ENCODE measurements at regions not wholly inside any gene's neighbourhood (a gene's known extent, or its start where the extent isn't known, plus 50 kb on each side); places are given as distances from the start of the nearest gene placed in this dataset.

- ATAC-seq (no peak), DNase-seq (no peak)
- intact Hi-C loops (cut with DNase I), result no loop called here
Measured at GRCh38 chr10:28777911-28778310, 100.6 kb downstream of the BAMBI start.

GRCh38 chr10:28778524-28778923, 101.2 kb downstream of the BAMBI start:
- ATAC-seq (peak in 1 of 2 donors; percentile 67), DNase-seq (no peak)
- intact Hi-C loops (cut with DNase I), result no loop called here

GRCh38 chr10:28781296-28781695, 104.0 kb downstream of the BAMBI start:
- DNase-seq, result no peak
- ATAC-seq, result no peak
- intact Hi-C loops (cut with DNase I), result no loop called here

- ATAC-seq (no peak), DNase-seq (no peak)
- intact Hi-C loops (cut with DNase I), result no loop called here
Measured at GRCh38 chr10:28783087-28783486, 105.8 kb downstream of the BAMBI start.

- ATAC-seq, result no peak
- intact Hi-C loops (cut with DNase I), result no loop called here
- no peak for DNase-seq
Measured at GRCh38 chr10:28785018-28785417, 107.7 kb downstream of the BAMBI start.

GRCh38 chr10:28788252-28788651, 110.9 kb downstream of the BAMBI start:
- intact Hi-C loops (cut with DNase I), result no loop called here
- ATAC-seq (no peak), DNase-seq (no peak)

GRCh38 chr10:28788762-28789161, 111.4 kb downstream of the BAMBI start:
- ATAC-seq, result no peak
- intact Hi-C loops (cut with DNase I), result no loop called here
- DNase-seq, result no peak

GRCh38 chr10:28790146-28790545, 112.8 kb downstream of the BAMBI start:
- intact Hi-C loops (cut with DNase I), result no loop called here
- ATAC-seq (peak in 1 of 2 donors; percentile 58), DNase-seq (no peak)

GRCh38 chr10:28793482-28793881, 116.2 kb downstream of the BAMBI start:
- ATAC-seq, result no peak
- intact Hi-C loops (cut with DNase I), result no loop called here

GRCh38 chr10:28794986-28795385, 117.7 kb downstream of the BAMBI start:
- intact Hi-C loops (cut with DNase I), result no loop called here
- DNase-seq, result no peak
- ATAC-seq, result no peak

More at GRCh38 chr10:28793482-28793881, 116.2 kb downstream of the BAMBI start:
- no peak for DNase-seq

GRCh38 chr10:28796606-28797512, 119.5 kb downstream of the BAMBI start:
- peak; percentile 80 for DNase-seq

GRCh38 chr10:28797904-28798371, 120.6 kb downstream of the BAMBI start:
- peak in 1 of 2 donors; percentile 21 for ATAC-seq
- DNase-seq, result no peak
- intact Hi-C loops (cut with DNase I), result no loop called here

More at GRCh38 chr10:28796606-28797512, 119.5 kb downstream of the BAMBI start:
- intact Hi-C loops (cut with DNase I), result no loop called here
- peak; percentile 67 to 93 for ATAC-seq

GRCh38 chr10:28798428-28798955, 121.2 kb downstream of the BAMBI start:
- intact Hi-C loops (cut with DNase I), result no loop called here
- no peak for DNase-seq
- no peak for ATAC-seq

- DNase-seq (no peak), ATAC-seq (no peak)
- intact Hi-C loops (cut with DNase I), result no loop called here
Measured at GRCh38 chr10:28798964-28799363, 121.6 kb downstream of the BAMBI start.

GRCh38 chr10:28800144-28800543, 122.8 kb downstream of the BAMBI start:
- intact Hi-C loops (cut with DNase I), result loop anchor here in 1 of 2 donors (10.0 kb wide), 1 partner anchor 185 kb away; no protein-coding TSS in a partner anchor
- no peak for DNase-seq
- ATAC-seq, result no peak

- ATAC-seq (no peak), DNase-seq (no peak)
- intact Hi-C loops (cut with DNase I), result loop anchor here in 1 of 2 donors (10.0 kb wide), 1 partner anchor 184 kb away; no protein-coding TSS in a partner anchor
Measured at GRCh38 chr10:28801247-28801646, 123.9 kb downstream of the BAMBI start.

GRCh38 chr10:28801869-28802268, 124.5 kb downstream of the BAMBI start:
- intact Hi-C loops (cut with DNase I), result loop anchor here in 1 of 2 donors (10.0 kb wide), 1 partner anchor 183 kb away; no protein-coding TSS in a partner anchor
- ATAC-seq (no peak), DNase-seq (no peak)

- DNase-seq, result no peak
- intact Hi-C loops (cut with DNase I), result loop anchor here in 1 of 2 donors (5.0 to 10.0 kb wide), 2 partner anchors 128 to 179 kb away; partner anchors contain the start of gene BAMBI
- ATAC-seq, result no peak
Measured at GRCh38 chr10:28805390-28805789, 128.1 kb downstream of the BAMBI start.

- no peak for DNase-seq
- peak; percentile 76 to 87 for ATAC-seq
- intact Hi-C loops (cut with DNase I), result loop anchor here in 1 of 2 donors (5.0 to 10.0 kb wide), 2 partner anchors 129 to 178 kb away; partner anchors contain the start of gene BAMBI
Measured at GRCh38 chr10:28806488-28806941, 129.2 kb downstream of the BAMBI start.

All from left cardiac atrium (tissue), 4 donors.